Thymus (tissue), 11 donors: ENCODE measurements at regions not wholly inside any gene's neighbourhood (a gene's known extent, or its start where the extent isn't known, plus 50 kb on each side); places are given as distances from the start of the nearest gene placed in this dataset.

ENCODE experiments used
- DNase-seq, 9 donors: peaks; one replicate each; pipeline ENCODE4 v3.0.0-alpha.2; 2013; ENCODE audit warnings: low spot score in 9 of 9, low read depth in 6 of 9, missing footprints in 1 of 9
- H3K27ac ChIP-seq, 2 donors: one replicate each; pipeline ENCODE4 v1.5.1; 2013; ENCODE audit warnings: control low read depth in 1 of 2, low read depth in 1 of 2, low read length in 1 of 2, mild to moderate bottlenecking in 1 of 2, moderate library complexity in 1 of 2
- H3K27me3 ChIP-seq, 2 donors: one replicate each; pipeline ENCODE4 v1.5.1; 2013; ENCODE audit warnings: low read length in 1 of 2; ENCODE audit not compliant: control insufficient read depth in 2 of 2, insufficient read depth in 1 of 2
- H3K36me3 ChIP-seq, 2 donors: one replicate each; pipeline ENCODE4 v1.5.1; 2013; ENCODE audit warnings: low read length in 1 of 2, mild to moderate bottlenecking in 1 of 2, moderate library complexity in 1 of 2; ENCODE audit not compliant: control insufficient read depth in 2 of 2, insufficient read depth in 2 of 2
- H3K4me1 ChIP-seq, 2 donors: one replicate each; pipeline ENCODE4 v1.5.1; 2013; ENCODE audit warnings: low read length in 2 of 2; ENCODE audit not compliant: control insufficient read depth in 2 of 2, insufficient read depth in 2 of 2
- H3K4me3 ChIP-seq, 2 donors: one replicate each; pipeline ENCODE4 v1.5.1; 2013; ENCODE audit warnings: low read length in 2 of 2, control low read depth in 1 of 2, mild to moderate bottlenecking in 1 of 2
- H3K9me3 ChIP-seq, 2 donors: one replicate each; pipeline ENCODE4 v1.5.1; 2013; ENCODE audit warnings: low read length in 1 of 2, mild to moderate bottlenecking in 1 of 2; ENCODE audit not compliant: control insufficient read depth in 2 of 2, insufficient read depth in 1 of 2
- WGBS: extraction: QIAGEN DNeasy Blood & Tissue Kit; methylation state at CpG from one replicate; pipeline ENCODE4 v1.1.7; 2013; 5-methylcytosine and 5-hydroxymethylcytosine counted together
- donor health status: healthy.

DNA sequence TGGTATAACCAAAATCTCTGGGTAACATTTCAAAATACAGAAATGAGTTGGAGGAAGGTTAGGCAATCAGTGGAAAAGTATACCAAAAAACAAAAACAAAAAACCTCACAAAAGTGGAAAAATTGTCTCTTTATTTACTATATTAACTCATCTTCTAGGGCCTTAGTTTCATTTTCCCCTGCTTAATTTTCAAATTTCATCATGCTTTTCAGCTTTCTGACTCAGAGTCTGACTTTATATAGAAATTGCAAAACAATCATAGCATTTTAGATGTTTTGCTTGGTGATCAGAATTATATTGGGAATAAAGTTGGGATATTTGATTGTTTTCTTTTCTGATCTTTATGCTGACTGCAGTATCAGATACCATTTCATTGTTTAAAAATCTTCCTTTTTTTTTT, 257.0 kb upstream of the PRR16 start:
- no peaks in the 10 kb centered on the region for H3K27me3 ChIP-seq
- H3K9me3 ChIP-seq = no peaks in the 10 kb centered on the region
- H3K4me3 ChIP-seq = no peak overlapping the region
- H3K36me3 ChIP-seq = no peaks in the 10 kb centered on the region
- H3K27ac ChIP-seq = no peak overlapping the region
- H3K4me1 ChIP-seq = no peaks in the 10 kb centered on the region
- no peak for DNase-seq

DNA sequence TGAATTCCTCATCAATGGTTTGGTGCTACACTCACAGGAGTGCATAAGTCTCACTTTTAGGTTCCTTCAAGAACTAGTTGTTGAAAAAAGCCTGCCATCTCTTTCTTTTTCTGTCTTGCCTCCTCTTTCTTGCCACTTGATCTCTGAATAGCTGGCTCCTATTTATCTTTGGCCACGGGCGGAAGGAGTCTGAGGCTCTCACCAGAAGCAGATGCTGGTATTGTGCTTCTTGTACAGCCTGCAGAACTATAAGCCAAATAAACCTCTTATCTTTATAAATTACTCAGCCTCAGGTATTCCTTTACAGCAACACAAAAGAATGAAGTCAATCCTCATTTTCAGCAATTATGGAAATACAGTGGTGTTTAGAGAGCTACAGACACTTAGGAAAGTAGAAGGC, 247.1 kb upstream of the PRR16 start:
- H3K9me3 ChIP-seq = no peaks in the 10 kb centered on the region
- WGBS = 96% methylated on average over 2 of the region's 2 CpGs
- H3K4me1 ChIP-seq = no peaks in the 10 kb centered on the region
- no peaks in the 10 kb centered on the region for H3K36me3 ChIP-seq
- no peak overlapping the region for H3K4me3 ChIP-seq
- H3K27ac ChIP-seq = no peak overlapping the region
- H3K27me3 ChIP-seq = no peaks in the 10 kb centered on the region
- DNase-seq = no peak

DNA sequence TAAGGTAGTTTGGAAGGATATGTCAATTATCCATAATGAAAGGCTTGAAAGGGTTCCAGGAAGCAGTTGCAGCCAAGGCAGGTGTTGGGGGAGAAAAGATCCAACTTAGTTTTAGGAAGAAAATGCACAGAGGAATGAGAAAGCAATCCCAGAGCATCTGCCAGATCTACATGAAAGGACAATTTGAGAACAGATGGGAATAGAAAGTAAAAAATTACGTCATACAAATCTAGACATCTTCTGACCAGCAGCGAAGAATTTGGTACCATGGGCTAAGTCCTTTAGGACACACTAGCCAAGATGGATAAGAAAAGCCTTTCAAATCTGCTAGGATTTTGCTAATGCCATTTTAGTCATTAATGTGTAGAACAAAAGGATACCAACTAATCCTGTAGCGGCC, 244.1 kb upstream of the PRR16 start:
- Histone ChIP-seq H3K4me3 (no peak overlapping the region), H3K36me3 (no peaks in the 10 kb centered on the region), H3K4me1 (no peaks in the 10 kb centered on the region), H3K27ac (no peak overlapping the region), H3K27me3 (no peaks in the 10 kb centered on the region), H3K9me3 (no peaks in the 10 kb centered on the region)
- 95% methylated on average over 3 of the region's 3 CpGs for WGBS
- no peak for DNase-seq

DNA sequence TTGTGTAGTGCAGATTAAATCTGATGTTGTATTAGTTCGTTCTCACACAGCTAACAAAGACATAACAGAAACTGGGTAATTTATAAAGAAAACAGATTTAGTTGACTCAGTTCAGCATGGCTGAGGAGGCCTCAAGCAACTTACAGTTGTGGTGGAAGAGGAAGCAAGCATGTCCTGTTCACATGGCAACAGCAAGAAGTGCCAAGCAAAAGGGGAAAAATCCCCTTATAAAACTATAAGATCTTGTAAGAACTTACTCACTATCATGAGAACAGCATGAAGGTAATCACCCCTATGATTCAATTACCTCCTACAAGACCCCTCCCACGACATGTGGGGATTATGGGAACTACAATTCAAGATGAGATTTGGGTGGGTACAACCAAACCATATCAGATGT, 238.6 kb upstream of the PRR16 start:
- 79% methylated on average over 2 of the region's 2 CpGs for WGBS
- no peaks in the 10 kb centered on the region for H3K9me3 ChIP-seq
- no peaks in the 10 kb centered on the region for H3K4me1 ChIP-seq
- H3K4me3 ChIP-seq = no peak overlapping the region
- no peaks in the 10 kb centered on the region for H3K27me3 ChIP-seq
- H3K36me3 ChIP-seq = no peaks in the 10 kb centered on the region
- DNase-seq = no peak
- H3K27ac ChIP-seq = no peak overlapping the region

DNA sequence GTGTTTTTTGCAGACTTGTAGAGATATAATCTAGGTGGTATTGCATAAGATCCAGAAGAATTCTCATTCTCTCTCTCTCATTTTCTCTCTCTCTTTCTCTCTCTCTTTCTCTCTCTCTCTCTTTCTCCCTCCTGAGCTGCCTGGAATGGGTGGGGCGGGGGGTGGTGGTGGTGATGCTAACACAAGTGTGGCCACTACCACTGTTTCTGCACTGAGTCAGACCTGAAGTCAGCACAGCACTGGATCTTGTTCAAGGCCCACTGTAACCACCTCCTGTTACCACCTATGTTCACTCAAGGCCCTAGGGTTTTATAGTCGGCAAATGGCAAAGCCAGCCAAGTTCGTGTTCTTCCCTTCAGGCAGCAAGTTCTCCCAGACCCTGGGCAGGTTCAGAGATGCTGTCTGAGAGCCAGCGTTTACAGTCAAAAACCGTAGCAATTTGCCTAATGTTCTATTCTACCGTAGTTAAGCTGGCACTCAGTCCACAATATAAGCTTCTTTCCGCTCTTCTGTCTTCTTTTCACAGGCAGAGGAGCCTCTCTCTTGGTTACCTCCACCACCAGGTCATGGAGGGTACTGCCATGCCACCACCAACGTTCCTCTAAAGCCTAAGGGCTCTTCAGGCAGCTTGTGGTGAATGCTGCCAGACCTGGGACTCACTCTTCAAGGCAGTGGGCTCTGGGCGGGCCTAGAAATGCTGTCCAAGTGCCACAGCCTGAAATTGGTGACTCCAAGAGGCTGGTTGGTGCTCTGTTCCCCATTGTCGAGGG, 235.7 kb upstream of the PRR16 start:
- Histone ChIP-seq H3K4me1 (no peaks in the 10 kb centered on the region), H3K9me3 (no peaks in the 10 kb centered on the region), H3K27ac (no peak overlapping the region), H3K27me3 (no peaks in the 10 kb centered on the region), H3K4me3 (no peak overlapping the region), H3K36me3 (no peaks in the 10 kb centered on the region)
- WGBS = 95% methylated on average over 10 of the region's 10 CpGs
- DNase-seq = no peak

DNA sequence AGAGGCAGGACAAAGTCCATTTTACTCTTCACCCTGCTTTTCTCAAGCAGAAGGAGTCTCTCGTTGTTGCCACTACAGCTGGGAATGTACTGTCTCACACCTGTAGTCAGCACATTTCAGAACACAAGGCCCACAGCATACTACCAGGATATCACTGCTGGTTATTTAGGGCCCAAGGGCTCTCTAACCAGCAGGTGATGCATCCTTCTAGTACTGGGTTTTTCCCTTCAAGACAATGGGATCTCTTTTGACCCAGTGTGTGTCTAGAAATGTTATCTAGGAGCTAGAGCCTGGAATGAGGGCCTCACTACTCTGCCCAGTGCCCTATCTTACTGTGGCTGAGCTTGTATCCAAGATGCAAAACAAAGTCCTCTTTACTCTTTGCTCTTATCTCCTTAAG, 235.1 kb upstream of the PRR16 start:
- no peaks in the 10 kb centered on the region for H3K27me3 ChIP-seq
- no peaks in the 10 kb centered on the region for H3K9me3 ChIP-seq
- no peaks in the 10 kb centered on the region for H3K36me3 ChIP-seq
- no peak overlapping the region for H3K27ac ChIP-seq
- DNase-seq = no peak
- no peak overlapping the region for H3K4me3 ChIP-seq
- WGBS = 96% methylated on average over 1 of the region's 1 CpG
- no peaks in the 10 kb centered on the region for H3K4me1 ChIP-seq

DNA sequence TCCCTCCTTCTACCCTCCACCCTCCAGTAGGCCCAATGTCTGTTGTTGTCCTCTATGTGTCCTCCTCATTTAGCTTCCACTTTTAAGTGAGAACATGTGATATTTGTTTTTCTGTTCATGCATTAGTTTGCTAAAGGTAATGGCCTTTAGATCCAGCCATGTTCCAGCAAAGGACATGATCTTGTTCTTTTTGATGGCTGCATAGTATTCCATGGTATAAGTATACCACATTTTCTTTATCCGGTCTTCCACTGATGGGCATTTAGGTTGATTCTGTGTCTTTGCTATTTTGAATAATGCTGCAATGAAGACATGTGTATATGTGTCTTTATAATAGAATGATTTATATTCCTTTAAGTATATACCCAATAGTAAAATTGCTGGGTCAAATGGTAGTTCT, 232.5 kb upstream of the PRR16 start:
- no peak for DNase-seq
- 96% methylated on average over 1 of the region's 1 CpG for WGBS
- Histone ChIP-seq H3K4me3 (no peak overlapping the region), H3K9me3 (no peaks in the 10 kb centered on the region), H3K36me3 (no peaks in the 10 kb centered on the region), H3K27me3 (no peaks in the 10 kb centered on the region), H3K4me1 (no peaks in the 10 kb centered on the region), H3K27ac (no peak overlapping the region)

DNA sequence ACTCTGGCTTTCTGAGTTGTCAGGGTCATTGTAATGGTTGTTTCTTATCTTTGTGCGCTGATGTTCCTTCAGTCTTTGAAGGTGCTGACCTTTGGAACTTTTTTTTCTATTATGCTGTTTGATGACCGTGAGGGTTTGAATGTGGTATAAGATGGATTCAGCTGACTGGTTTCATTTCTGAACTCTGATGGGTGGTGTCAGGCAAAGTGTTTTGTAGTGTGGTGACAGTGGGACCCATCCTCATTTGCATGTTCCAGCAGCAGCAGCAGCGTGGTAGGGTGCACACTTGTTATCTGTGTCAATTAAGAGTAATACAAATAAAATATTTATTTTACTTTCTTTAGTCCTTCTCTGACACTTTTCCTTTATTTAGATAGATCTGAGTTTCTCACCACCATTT, 227.7 kb upstream of the PRR16 start:
- no peaks in the 10 kb centered on the region for H3K4me1 ChIP-seq
- no peaks in the 10 kb centered on the region for H3K9me3 ChIP-seq
- H3K36me3 ChIP-seq = no peaks in the 10 kb centered on the region
- 97% methylated on average over 3 of the region's 3 CpGs for WGBS
- no peak overlapping the region for H3K4me3 ChIP-seq
- DNase-seq = no peak
- no peaks in the 10 kb centered on the region for H3K27me3 ChIP-seq
- no peak overlapping the region for H3K27ac ChIP-seq

DNA sequence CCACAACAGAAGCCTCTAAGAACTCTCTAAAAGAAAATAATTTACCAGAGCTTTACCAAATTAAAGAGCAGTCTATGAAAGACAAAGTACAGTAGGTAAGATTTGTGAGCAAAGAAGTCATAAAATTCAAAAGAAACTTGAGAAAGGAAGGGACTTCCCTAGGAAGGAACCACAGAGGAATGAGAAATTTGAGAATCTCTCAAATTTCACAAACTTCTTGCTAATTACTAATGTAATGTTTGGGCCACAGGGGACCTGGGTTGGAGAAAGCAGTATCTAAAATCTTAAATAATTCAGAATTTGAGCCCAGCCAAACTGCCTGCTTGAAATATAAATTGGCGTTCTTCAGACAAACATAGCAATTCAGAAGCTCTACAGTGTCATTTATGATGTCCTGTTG, 225.0 kb upstream of the PRR16 start:
- WGBS = 94% methylated on average over 1 of the region's 1 CpG
- Histone ChIP-seq H3K36me3 (no peaks in the 10 kb centered on the region), H3K9me3 (no peaks in the 10 kb centered on the region), H3K27ac (no peak overlapping the region), H3K4me1 (no peaks in the 10 kb centered on the region), H3K4me3 (no peak overlapping the region), H3K27me3 (no peaks in the 10 kb centered on the region)
- DNase-seq = no peak

DNA sequence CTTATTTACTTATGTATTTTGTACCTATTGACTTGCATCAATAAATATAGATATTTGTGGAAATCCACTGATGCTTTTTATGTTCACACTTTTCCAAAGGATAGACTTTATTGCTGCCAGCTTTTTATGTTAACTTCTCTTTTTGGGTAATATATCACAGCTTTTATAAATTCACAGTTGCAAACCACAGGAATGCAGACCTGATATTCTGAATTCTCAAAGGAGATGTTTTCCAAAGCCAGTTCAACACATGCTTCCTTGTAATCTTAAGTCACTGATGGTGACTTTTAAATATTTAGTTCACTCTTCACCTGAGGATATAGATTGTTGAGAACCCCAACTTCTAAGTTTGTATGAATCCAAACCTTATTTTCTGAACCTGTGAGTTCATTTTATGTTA, 223.4 kb upstream of the PRR16 start:
- H3K9me3 ChIP-seq = no peaks in the 10 kb centered on the region
- no peak overlapping the region for H3K27ac ChIP-seq

More for the DNA sequence above, 223.4 kb upstream of the PRR16 start:
- H3K4me1 ChIP-seq = no peaks in the 10 kb centered on the region
- no peak for DNase-seq
- H3K36me3 ChIP-seq = no peaks in the 10 kb centered on the region
- no peaks in the 10 kb centered on the region for H3K27me3 ChIP-seq
- no peak overlapping the region for H3K4me3 ChIP-seq
